ENCODE measurements at regions not wholly inside any gene's neighbourhood (a gene's known extent, or its start where the extent isn't known, plus 50 kb on each side); places are given as distances from the start of the nearest gene placed in this dataset.

- DNase-seq, result no peak
- ATAC-seq, result no peak
Observed at GRCh38 chr1:186735463-186735862, 55.2 kb upstream of the PTGS2 start.

DNA sequence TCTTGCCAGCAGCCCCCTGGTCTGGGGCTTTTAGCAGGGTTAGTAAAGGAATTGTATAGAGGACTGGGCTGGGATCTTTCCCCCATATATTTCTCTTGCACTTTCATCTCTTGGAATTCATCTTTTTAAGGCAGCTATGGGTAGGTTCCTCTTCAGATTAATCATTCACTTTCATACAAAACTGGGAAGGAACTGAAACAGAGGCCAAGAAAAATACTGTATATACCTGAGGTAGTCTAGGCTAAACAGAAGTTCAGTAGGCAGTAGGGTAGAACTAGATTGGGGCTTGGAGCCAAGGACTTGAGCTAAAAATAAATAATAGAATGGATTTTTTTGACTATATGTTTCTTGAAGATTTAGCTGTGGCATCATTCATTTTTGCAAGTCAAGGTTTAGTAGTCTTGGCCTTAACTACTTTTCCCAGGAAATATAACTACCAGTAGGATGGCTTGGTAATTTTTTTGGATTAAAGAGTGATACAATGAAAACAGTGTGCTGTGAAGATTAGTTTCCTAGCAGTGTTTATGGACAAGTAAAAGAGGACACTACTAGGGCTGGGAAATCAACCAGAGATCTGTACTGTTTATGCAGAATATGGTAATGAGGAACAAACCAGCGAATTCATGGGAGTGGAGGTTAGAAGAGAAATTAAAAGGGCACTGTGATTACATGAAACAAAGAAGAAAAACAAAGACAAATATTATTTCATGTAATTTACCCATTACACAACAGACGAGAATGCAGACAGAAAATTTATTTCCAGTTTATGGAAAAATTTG, 50.9 kb upstream of the PTGS2 start:
- ATAC-seq (no peak), DNase-seq (no peak)
